ENCODE measurements at regions not wholly inside any gene's neighbourhood (a gene's known extent, or its start where the extent isn't known, plus 50 kb on each side); places are given as distances from the start of the nearest gene placed in this dataset.

DNA sequence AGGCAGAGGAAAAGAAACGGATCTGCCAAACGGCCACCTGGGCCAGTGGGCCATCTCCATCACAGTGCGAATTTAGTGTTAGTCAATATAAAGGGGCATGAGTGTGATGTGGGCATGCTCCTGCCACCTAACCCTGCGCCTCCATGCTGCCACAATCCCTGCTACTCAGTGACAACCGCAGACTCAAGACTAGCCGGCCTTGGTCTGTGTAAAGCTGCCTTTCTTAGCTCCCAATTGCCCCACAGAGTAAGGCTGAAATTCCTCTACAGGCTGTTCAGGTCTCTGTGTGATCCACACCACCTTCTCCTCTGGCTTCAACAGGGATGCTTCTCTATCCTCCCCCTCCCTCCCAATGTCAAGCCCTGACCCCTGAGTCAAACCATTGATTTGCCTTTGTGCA, 269.7 kb downstream of the XXYLT1 start:
- DNase-seq = no peak

DNA sequence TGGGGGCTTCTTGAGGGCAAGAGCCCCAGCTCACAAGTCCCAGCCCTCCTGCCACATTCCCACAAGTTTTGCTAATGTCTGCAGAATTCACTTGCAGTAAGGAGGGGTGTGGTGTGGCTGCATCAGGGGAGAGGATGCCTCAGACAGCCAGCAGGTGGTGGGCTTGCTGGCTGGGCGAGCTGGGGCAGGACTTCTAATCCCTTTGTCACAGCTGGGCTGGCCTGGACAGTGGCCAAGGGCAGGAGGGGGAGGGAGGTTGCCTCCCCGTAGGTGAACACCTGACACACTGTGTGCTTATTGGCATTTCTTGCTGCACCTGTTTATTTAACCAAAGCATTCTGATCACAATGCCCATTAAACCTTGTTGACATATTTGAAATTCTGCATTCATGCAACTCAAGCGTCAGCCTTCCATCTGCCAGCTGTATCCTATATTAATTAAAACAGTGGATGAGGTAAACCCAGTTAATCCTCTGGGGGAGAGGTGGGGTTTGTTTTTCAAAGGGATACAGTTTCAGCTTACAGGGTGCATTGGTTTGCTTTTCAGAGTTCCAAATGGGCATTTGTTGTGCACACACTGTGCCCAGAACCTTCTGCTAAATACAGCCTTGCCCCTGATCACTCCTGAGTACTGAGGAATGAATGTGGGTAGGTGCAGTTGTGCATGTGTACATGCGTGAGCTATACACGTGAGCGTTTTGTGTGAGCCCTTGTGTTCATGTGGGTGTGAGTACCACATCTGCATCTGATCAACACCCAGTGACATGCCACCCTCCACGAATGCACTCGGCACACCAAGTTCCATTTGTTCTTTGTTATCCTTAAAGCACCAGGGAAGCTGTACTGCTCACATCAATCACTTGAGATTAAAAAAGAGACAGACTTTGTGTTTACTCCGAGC, 268.7 kb downstream of the XXYLT1 start:
- no peak for DNase-seq

DNA sequence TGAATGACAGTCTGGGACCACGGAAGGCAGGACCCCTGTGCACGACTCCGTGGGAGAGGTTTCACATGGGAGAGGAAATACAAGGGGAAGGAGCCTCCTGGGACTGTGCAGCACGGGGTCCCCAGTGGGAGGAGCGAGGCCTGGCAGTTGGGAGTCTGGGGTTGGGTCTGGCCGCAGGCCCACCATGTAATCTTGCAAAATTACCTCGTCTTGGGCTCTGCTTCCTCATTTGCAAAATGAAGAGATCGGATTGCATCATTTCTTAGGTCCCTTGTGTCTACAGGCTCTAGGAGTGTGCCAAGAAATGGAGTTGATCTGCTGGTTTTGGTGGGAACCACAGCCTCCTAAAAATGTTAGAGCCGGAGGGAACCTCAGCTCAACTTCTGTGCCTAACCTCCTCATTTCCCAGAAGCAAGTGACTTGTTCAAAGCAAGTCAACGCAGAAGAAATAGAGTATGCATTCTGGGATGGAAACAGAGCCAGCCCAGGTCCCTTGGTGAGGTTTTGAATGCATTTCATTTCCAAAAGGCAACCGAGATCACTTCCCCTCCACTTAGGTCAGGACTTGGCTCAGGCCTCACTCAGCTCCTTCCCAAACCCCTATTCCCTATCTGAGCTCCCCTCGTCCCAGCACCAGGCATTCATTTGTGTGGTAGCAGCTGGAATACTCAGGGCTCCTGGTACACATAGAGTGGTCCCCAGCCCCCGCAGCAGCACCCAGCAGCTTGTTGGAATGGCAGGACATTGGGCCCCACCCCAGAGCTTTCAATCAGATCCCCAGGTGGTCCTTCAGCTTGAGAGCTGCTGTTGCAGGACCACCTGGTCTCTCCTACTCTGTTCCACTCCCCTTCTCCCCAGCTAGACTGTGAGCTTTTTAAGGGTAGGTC, 267.7 kb downstream of the XXYLT1 start:
- DNase-seq = no peak

DNA sequence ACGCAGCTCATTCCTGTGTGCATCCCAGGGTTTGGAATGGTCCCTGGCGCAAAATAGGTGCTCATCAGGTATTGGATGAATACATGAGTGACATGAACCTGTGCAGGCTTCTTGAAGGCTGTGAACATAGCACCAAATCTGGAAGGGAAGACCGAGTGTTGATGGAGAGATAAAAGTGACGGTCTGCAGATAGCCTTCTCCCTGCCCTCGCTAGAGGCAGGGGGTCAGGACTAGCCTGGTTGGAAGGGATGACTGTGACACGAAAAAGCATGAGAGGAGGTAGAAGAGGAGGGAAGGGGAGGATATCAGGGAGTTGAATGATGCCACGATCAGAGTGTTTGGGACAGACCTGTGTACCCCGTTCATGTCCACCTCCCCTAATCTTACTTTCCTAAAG, 267.1 kb downstream of the XXYLT1 start:
- no peak for DNase-seq

DNA sequence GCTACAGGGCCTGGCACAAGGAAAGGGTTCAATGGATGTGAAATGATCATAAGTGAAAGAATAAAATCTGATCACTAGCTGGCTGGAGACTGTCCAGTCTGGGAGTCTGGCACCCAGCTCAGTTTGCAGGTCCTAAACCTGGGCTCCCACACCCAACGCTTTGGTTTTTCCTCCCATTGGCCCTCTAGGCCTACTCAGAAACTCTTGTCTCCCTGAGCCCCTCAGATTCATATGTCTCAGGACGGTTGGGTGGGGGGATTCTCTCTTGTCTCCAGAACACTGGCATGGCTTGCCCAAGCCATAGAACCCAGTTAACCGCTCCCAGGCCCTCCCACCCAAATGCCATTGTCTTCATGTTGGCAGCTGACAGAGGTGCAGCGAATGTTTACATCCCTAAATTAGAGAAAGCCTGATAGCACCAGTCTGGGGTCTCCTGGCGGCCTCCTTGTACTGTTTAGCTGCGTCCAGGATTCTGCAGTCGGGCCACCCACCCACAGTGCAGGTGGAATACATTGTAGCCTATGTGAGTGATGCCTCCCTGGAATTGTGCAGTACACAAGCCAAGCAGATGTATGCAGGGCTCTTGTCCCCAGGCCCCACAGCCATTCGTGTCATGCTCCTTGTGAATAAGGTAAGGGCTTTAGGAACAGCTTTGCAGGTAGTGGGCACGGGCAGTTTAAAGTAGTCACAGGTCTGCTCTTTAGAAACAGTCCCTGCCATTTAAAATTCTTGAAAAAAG, 266.3 kb downstream of the XXYLT1 start:
- DNase-seq = no peak

DNA sequence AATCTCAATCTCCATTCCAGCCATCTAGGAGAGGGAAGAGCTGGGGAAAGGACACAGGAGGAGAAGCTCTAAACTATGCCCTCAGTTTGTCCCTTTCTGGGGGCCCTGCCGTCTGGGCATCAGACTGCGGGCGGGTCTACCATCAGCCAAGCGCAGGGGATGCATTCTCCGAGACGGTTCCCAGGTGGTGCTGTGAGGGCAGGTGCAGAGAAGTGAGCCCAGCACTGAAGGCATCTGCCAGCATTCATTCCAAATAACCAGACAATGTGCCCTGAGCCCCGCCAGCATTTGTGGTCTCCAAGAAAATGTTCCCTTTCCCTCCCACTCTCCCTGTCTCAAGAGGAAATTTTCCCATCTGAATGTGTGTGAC, 265.7 kb downstream of the XXYLT1 start:
- no peak for DNase-seq

DNA sequence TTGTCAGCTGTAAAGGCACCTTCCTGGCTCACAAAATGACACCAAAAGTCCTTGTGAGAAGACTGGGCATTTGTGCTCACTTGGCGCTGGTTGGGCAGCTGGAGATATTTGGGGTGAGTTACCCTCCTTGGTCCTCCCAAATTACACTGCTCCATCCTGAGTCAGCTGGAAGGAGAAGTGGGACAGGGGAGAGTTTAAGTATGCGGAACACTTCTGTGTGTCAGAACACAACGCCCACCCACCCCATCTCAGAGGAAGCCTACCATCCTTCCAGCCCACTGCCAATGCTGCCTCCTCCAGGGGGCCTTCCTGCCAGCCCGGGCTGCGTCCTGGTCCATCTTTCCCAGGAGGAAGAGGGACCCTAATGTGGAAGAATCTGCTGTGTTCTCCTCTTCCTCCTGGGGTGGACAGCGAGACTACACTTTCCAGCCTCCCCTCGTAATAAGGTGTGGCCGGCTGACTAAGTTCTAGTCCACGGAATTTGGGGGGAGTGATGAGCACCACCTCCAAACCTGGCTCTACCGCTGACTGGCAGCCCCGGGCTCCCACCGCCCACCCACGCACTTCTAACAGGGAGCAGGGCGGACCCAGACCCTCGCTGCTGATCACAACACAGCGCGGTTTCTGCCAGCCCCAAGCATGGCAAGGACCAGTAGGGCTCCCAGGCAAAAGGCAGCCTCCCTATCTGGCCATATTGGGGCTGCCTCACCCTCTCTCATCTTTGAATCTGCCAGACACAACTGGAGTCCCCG, 265.0 kb downstream of the XXYLT1 start:
- DNase-seq = no peak

DNA sequence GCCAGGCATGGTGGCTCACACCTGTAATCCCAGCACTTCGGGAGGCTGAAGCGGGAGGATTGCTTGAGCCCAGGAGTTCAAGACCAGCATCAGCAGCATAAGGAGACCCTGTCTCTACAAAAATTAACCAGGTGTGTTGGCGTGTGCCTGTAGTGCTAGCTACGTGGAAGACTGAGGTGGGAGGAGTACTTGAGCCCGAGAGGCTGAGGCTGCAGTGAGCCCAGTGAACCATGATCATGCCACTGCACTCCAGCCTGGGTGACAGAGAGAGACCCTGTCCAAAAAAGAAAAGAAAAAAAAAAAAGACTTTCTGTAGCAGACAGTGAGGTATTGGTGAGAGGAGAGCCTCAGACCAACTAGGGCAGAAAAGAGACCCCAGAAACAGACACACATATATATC, 263.8 kb downstream of the XXYLT1 start:
- no peak for DNase-seq

DNA sequence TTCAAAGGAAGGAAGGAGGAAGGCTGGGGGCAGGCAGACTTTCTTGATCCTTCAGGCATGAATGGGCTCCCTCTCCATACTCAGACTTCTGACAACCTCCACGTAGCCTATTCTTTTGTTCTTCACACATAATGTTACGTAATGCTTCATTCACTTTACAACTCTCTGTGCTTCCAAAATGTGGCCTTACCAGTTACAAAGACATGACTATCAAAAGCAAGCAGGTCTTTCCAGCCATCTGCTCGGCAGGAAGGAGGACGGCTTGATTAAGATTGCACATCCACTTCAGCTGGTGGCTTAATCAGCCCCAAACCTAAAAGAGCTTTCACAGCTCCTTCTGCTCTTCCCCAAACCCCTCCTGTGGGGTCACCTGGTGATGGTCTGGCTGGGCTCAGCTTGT, 263.2 kb downstream of the XXYLT1 start:
- no peak for DNase-seq

DNA sequence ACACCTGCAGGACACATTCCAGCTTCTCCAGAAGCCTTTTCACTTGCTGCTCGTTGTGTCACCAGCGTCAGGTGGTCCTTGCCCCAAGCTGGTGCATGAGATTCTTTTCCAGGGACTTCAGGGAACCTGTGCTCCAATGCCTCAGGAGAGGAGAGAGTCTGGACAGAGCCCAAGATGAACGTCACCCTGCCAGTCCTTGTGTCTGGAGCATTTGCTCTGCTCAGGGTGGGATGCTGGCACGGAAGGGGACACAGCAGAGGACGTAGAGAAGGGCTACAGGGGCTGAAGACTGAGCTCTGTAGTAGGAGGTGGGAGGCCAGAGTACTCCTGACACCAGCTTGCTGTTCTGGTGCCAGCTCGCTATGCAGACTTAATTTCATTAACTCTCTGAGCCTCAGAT, 262.1 kb downstream of the XXYLT1 start:
- no peak for DNase-seq

DNA sequence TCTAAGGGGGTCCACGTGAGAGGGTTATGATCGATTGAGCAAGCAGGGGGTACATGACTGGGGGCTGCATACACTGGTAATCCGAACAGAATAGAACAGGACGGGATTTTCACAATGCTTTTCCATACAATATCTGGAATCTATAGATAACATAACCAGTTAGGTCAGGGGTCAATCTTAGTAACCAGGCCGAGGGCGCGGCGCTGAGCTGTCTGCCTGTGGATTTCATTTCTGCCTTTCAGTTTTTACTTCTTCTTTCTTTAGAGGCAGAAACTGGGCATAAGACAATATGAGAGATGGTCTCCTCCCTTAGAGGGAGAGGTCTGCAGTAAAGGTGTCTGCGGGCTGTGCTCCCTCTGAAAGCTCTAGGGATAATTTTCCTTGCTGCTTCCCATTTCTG, 261.3 kb downstream of the XXYLT1 start:
- DNase-seq = no peak

DNA sequence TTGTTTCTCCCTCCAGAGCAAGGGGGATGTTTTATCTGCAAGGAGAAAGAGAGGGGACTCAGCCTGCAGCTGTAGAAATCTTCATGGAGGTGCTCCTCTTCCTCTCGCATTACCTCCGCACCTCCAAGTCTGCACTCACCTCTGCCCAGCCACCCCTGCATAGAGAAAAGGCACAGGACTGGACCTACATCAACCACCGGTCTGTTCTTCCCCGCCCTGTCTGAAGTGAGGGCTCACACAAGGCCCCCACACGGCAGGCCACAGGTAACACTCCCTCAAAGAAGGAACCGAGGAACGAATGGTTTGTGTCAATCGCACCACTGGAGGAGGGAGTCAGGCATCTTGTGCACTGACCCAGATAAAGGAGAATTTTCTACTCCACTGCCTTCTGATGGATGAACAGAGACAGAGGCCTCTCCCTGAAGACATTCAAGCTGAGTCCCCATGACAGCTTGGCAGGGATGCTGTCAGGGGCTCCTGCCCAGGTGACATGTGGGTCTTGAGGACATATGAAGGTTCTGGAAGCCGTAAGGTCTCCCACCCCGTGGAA, 260.3 kb downstream of the XXYLT1 start:
- no peak for DNase-seq

DNA sequence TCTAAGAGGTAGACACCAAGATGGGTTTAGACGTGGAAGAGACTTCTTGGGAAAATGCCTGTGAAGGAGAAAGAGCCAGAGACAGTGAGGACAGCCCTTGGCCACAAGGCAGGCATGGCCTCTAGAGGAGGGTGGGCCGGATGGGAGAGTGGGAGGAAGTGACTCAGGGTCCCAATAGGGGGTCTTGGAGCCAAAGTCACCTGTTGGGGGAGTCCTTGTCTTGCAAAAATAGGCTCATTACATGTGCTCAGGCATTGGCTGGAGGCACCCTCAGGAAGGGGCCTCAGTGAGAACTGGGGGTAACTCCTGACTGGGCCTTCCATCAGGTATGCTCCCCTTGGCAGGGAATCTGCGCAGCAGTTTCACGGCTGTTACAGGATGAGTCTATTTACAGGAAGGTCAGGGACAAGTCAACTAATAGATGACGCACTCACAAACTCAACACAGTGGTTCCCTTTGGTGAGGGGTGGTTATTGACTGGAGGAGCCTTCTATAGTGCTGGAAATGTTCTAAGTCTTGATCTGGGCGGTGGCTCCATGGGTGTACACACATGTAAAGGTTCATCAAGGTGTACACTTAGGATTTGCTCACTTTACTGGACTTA, 259.6 kb downstream of the XXYLT1 start:
- DNase-seq = no peak

DNA sequence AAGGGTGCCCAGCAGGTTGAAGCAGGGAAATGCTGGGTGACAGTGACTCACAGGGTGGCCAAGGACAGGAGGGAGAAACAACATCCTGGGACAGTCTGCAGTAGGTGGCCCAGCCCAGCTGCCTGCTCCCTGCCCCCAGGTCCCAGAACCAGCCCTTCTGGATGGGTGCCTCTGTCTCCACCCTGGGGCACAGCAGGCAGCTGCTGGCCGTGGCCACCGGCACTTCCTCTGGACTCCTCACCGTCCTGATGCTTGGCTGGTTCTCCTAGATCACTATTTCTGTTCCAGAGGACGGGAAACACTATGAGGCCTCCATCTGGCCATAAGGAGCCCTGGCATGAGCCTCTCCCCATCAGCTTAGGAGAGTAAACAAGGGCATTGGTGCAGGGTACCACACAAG, 258.9 kb downstream of the XXYLT1 start:
- no peak for DNase-seq

DNA sequence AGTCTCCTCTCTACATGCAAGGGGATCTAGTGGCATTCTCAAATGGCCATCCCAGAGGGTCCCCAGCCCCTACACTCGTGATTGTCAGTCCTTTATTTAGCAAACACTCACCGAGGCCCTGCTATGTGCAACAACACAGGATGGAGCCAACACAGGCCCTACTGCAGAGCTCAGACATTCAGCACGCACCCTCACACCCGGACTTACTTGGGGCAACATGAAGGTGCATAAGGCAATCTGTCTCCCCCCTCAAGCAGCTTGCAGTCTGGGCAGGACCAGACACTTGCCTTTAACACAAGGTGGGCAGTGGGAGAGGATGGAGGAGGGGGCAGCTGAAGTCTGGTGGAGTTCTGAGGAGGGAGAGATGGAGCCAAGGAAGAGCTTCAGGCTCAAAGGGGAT, 258.4 kb downstream of the XXYLT1 start:
- no peak for DNase-seq

DNA sequence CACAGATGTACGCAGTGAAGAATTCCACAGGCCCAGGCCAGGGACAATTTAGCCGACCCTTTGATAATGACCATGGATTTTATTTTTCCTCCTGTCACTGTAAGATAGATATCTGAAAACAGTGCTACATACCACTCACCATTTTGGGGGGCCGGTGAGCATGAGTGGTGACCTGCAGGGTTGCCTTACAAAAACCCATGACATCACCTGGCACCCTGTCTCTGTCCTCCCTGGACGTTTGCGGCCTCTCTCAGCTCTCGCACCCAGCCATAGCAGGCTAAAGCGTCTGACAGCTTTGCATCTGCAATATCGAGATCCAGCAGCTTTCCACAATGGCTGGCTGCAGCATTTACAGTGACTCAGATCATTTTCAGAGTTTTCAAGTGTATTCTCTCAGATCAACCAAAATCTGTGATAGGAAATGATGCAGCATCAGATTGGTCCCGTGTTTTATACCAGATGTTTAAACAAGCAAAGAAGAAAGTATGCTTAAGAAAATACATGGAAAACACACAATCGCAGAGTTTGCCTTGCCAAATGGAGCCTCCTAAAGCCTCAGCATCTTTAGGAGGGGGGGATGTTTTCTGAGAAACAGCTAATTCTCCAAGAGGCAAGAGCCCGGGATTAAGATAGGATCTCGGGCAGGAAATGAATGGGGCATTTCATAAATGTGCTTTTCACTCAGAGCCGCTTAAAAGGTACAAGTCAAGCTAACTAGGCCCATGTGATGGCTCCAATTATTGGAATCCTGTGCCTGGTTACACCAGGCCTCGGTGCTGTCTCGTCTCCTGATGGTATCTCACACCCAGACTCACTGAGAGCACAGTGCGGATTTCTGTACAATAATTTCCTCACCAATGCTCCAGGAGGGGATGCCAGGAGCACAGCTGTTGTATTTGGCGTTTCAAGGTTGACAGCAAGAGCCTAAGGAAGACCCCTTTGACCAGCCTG, 257.3 kb downstream of the XXYLT1 start:
- no peak for DNase-seq

DNA sequence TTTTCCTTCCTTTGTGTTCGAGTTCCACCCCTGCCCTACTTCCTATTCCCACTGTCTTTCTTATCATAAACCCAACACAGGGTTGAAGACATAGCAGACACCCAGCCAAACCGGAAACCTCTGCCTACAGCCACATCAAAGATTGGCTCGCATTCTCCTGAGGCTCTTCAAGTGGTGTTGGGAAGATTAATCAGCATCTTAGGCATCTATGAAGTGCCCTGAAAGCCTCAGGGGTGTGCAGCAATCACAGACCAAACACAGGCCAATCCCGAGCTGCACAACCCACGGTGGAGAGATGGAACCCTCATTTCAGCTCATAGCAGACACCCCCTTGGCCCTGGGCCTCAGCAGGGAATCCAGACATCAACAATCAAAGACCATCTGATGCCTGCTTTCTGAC, 255.9 kb downstream of the XXYLT1 start:
- no peak for DNase-seq

DNA sequence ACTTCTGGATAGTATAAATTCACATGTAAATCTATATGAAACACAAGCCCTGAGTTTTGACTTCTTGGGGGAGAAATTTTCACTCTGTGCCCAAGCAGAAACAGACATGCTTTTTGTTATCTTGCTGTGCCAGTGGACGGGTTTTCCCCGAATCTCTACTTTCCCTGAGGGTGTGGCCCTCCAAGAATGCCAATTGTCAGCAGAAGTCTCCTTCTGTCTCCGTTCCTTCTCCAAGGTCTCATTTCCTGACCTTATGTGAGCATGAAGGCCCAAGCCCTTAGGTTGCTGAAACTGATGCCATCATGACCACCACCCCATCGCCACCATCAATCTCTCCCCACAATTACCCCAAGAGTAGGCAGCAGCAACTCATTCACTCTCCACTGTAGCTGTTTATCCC, 253.8 kb downstream of the XXYLT1 start:
- no peak for DNase-seq

Measured in activated CD4-positive, alpha-beta T cell treated with anti-CD3 and anti-CD28 coated beads, Interleukin-2, amount 50 U/mL, for 1 hour (primary cell).